Activated CD8-positive, alpha-beta memory T cell treated with anti-CD3 and anti-CD28 coated beads for 4 hours (primary cell): ENCODE measurements at regions not wholly inside any gene's neighbourhood (a gene's known extent, or its start where the extent isn't known, plus 50 kb on each side); places are given as distances from the start of the nearest gene placed in this dataset.

Experiments used
- DNase-seq, 2 donors: peaks; one replicate each; pipeline ENCODE4 v3.0.0-alpha.2; 2020; ENCODE audit warnings: low read depth in 2 of 2

DNA sequence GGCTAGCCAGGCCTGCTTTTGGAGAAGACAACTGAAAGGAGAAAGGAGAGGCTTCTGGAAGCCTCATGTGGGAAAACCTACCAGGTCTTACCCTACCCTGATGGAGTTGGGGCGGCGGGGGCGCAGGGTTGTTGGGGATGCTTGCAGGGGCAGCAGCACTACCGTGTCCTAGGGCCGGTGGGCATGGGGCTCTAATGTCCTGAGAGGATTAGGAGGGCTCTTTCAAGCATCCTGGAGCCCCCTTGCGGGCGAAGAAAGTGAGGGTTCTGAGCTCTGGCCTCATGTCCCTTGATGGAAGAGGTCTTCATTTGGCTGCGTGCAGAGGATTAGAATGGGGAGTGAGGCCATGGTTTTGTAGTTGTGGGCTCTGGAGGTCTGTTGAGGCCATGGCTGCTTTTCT lies 86.9 kb upstream of the PITX1 start:
- no peak for DNase-seq

DNA sequence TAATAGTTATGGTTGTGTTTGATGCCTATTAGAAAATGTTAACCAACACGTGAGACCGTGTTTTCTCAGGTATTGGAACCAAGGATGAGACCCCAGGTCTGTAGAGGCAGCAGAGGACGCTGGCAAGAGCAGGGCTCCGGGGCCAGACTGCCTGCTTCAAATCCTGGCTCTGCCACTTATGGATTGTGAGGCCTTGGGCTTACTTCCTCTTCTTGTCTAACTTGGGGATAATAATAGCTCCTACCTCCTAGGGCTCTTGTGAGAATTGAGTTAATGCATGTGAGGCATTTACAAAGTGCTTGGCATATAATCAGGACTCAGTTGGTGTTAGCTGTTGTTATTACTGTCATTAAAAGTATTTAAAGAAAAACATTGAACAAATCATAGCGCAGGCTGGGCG lies 85.5 kb upstream of the PITX1 start:
- DNase-seq: no peak

DNA sequence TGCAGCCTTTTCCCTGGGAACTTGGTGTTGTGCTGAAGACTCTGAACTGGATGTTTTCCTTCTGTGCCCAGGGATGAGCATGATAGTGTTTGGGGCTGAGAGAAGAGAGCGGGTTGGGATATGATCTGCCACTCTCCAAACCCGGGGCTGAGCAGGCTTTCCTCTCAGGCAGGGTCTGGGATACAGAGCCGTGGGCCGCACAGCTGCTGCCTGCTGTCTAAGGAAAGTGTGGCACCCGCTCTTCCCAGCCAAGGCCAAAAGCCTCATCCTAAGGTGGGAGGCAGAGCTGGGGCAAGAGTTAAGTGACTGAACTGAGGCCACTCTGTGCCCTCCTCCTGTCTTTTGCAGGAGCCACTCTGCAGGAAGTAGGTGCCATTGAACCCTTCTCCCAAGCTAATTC lies 83.6 kb upstream of the PITX1 start:
- no peak for DNase-seq

DNA sequence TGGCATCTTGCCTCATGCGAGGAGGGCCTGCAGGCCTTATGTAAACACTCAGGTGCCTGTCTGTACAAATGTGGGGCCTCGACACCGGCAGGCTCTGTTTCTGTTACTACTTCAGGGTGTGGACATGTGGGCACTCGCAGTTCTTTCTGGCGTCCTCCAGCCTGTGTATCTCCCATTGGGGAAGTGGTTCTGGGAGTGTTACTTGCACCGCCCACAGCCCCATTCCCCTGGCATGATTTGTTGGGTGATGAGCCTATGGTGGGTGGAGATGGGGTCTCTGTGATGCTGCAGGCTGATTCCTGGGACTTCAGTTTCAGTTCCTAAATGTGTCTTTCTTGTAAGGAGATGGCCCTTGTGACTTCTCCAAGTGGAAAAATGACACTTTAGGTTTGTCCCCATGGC lies 82.1 kb upstream of the PITX1 start:
- DNase-seq: no peak

DNA sequence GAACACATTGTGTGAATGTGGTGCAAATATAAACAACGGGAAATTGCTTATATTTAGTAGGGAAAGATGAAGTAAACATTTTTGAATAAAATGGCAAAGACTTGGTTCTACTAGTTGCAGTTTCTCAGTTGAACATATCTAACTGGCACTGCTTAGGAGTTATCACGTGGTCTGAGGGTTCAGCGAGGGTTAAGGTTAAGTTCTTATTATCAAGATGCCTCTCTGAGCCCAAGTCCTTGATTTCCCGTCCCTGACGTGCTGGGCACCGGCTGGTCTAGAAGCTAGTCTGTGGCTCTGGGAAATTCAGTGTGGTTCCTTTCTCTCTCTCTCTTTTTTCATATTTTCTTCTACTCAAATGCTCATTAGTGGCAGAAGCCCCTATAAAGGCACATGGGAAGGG lies 81.6 kb upstream of the PITX1 start:
- no peak for DNase-seq

DNA sequence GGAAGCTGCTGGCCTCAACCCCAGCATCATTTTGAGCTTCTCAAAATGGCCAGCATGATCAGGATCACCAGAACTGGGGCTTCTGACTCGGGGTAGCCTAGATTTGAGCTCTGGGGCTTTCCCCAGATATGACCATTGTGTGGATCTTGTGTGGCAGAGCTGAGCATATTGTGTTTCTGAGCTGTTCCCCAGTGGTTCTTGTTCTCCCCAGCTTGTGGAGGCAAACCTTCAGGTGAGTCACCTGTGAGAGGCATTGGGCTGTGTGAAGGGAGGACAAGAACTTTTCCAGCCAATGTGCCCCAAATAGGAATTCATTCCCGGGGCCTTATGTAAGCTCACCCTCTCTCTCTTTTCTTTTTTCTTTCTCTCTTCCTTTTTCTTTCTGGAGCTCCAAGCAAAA lies 80.7 kb upstream of the PITX1 start:
- DNase-seq: no peak

DNA sequence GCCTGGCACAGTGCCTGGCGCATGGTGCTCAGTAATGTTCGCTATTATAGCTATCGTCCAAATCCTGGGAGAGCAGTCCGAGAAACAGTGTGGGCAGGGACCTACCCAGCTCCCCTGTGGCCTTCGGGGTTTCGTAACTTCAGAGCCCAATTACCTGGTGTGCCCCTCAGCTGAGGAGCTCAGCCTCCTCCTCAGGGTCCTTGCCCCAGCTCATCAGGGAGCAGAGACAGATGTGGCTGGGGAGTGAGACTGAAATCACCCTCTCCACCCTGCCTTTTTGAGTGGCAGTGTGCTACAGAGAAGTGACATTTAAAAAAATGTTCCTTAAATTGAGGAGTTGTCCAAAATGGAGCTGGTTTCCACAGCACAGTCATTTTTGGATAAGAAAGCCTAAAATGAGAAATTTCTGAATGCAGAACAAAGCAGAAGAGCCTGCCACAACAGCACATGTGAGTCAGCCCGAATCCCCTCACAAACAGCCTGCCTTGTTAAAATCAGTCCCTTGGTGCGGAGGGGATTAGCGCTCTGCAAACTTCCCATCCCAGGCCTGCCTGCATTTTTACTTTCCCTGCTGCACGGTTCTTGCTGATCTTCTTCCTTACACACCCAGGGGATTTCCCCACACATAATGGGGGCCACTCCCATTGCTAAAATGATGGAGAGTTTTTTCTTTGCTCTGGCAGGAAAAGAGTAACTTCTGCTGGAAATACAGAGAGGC lies 78.1 kb upstream of the PITX1 start:
- no peak for DNase-seq

DNA sequence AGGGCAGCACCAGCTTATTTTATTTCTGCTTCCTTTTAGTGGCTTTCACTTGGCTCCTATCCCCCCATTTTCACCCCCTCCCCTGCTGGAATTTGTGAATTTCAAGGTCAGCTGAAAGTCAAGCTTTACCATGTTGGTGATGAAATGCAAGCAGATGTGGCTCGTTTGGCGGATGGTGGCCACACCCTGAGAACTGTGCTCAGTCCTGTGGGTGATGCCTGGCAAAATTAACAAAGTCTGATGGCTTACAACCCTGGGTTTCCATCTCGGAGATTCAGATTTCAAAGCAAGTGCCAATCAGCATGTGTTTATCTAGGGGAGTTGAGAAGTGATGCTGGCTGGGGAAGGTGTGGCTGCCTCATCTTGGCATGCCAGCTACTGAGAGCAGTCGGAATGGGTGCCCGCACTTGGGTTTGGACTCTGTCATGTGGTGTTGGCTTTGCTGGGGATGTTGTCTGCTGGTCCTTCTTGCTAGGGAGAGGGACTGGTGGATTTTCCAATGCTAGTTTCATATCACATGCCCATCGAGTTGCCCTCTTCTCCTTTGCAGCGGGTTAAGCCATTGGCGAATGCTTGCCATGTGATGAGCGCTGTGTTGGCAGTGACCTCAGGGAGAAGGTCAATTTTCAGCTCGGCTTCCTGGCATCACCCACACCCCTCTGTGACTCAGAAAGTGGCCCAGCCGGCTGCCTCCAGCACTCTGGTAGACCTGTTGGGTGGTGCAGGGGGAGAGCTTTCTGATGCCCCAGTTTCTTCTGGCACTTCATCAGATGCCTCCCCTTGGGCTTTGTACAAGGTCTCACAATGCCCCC lies 77.0 kb upstream of the PITX1 start:
- DNase-seq: no peak

DNA sequence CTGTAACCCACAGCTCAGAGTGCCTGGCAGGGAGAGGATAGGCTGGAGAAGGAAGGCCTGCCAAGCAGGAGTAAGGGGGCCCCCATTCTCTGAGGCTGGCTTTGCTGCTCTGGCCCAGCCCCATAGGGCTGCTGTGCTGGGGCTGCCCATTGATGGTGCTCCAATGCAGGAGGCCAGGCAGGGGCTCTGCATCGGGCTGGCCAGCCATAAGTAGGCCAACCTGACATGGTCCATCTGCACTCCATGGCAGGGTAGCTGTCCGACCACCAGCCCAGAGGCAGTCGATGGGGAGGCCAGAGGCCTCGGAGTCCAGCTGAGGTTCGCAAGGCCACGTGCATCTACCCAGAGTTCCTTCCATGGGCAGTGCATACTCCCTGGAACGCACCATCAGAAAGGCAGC lies 75.0 kb upstream of the PITX1 start:
- DNase-seq: no peak

DNA sequence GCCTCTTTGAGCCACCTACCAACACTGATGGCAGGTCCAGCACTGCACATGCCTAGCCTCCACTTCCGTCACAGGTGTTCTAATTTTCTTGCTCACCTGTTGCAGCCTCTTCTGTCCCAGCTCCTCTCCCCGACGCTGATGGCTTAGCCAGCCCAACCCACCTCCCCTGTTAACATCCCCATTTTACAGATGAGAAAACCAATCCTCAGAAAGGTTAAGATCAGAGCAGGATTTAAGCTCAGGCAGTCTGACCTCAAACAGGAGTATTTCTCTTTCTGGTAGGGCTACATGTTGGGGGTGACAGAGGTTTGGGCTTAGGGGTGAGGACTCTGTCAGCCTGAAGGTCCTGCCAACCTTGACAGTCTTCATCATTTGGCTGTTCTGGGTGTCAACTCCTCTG lies 74.5 kb upstream of the PITX1 start:
- DNase-seq: no peak

DNA sequence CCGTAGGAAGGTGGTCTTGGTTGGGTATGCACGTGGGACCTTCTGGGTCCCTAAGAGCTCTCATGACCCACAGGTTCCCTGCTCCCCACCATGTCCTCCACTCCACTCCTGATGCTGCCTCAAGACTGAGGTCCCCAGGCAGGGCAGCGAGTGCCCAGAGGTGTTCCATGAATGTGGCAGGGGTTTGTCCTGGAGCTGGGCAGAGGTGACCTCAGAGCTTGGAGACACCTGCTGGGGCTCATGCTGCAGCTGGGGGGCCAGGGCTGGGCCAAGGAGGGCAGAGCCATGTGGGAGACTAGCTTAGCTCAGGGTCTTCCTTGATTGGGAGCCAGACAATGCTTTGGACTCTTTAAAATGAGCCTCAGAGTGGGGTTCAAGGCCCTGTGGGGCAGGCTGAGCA lies 74.0 kb upstream of the PITX1 start:
- no peak for DNase-seq

DNA sequence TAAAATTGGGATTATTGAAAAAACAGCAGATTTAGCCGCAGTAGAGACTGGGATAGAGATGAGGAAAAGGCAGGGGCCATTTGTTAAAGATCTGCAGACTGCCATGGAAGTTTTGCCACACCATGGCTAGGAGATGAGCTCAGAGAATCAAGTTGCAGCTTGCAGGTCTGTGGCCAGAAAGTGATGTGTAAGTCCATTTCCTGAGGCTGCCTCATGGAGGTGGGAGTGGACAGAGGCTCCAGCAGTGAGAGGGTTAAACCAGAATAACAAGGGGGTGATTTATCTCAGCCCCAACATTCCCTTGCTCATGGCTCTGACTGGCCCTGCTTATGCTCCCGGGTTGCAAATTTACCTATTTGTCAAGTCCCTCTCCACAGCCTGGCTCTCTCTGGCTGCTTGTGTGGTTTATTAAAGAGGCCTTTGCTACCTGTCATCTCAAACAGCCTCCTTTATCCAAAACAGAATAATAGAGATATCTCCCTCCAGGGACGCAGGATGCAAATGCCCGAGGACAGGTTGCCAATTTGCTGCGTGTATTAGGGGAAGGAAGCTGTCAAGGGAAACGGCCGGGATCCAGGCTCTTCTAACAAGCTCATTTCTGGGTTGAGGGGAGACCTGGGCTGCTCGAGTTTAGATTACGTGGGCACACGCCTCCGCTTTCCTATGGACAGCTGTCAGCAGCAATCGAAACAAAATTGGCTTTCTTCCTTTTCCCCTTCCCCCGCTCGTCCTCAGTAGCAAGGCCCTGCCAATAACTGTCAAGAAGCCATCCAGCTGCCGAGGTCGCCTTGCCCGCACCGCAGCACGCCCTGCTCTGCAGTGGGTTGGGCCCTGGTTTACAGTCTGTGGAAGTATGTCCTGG lies 72.8 kb upstream of the PITX1 start:
- no peak for DNase-seq

DNA sequence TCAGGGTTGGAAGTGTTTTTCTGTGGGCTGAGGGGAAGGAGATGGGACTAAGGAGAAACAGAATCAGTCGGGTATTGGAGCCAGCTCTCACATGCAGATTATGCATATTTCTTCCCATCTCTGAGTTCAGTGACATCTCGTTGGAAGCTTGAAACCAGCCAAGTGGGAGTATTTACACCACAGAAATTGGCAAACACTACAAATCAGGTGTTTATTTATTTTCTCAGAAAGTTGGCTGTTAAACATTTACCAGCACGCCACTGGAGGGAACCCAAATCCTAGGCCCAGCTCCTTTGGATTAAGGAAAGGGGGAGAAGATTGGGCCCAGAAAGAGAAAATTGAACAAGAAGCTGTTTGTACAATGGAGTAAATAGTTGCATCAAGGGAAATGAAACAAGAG lies 72.1 kb upstream of the PITX1 start:
- no peak for DNase-seq

DNA sequence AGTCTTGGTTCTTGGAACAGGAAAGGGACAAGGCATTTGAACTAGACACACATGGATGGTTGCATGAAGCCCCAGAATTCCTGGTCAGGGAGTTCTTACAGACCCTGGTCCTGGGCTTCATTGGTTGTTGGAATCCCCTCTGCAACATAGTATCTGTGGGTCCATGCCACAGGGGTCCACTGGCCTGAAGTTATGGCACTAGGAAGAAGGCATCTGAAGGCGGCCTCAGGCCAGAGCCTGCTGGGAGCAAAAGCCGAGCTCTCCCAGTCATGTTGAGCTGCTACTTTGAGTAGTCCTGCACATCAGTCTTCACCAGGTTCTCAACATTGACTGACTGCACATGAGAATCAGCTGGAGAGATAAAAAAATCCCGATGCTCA lies 71.1 kb upstream of the PITX1 start:
- no peak for DNase-seq

DNA sequence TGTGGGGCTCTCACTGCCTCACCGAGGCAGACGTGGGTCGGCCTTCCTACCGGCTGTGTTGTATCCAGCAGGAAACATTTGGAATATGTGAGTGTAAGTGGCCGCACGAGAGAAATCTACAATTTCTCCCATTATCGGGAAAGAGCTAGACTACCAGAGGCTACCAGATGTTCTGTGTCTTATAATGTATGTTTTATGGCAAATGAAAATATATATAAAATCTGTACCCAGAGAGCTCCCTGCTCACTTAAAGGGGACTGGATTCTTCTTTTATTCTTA lies 69.5 kb upstream of the PITX1 start:
- no peak for DNase-seq

DNA sequence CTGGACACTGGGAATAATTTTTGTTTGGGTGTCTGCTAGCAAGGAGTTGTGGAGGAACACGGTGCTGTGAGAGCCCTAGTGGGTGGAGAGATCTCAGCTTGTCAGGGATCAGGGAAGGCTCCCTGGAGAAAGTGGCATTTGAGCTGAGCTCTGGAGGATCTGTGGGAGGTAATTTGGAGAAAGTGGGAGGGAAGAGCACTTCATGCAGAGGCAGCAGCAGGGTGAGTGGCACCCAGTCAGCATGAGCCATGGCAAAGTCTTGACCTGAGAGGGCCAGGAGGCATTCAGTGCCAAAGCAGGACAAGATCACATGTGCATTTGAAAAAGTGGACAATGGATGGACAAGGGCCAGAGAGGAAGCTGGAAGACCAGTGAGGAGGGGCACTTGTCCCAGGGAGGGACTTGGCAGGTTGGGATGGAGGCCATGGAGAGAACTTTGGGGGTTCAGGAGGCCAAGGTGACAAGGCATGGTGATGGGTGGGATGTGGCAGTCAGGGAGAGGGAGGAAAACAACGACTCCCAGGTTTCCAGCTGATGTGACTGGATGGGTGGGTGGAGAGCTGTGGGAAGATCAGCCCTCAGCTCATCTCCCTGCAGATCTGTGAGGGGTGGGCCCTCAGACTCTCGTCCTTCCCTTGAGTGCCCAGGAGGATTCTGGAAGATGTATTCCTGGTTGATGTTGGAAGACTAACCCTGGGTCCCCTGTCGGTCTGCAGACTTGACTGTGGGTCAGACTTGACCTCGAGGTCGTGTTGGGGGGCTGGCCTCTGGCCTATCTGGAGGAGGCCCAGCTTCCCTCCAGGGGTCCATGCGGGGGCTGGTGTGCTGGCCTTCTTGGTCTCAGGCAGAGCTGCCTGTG lies 68.9 kb upstream of the PITX1 start:
- no peak for DNase-seq

DNA sequence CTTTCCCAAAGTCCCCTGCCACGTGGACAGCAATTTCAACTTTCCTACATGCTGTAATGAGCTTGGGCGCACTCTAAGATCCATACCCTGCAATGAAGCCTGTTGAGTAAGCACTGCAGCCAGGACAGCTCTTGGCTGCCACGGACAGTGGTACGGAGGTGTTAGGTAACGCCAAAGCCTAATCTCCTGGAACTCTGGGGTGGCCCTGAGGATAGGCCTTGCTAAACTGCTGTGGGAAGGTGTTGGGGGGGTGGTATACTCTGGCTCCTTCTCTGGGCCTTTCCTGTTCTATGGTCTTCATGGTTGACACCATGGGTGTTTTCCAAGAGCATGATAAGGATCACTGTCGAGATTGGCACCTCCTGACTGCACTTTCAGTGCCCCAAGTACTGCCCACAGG lies 66.4 kb upstream of the PITX1 start:
- DNase-seq: no peak

DNA sequence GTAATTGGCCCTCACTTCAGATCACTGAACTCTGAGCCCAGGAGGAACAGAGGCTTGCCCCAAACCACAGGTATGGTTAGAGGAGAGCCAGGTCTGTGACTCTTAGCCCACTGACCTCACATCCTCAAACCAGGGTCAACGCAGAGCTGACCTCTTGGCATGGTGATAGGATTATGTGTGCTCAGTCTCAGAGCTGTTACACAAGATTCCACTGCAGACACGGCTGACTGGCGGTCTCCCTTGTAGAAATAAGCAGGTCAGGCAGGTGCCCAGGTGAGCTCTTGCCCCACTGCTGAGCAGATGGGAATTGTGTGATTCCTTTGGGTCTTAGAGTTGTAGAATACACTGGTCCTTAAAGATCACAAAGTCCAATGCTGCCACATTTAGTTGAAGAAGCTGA lies 66.0 kb upstream of the PITX1 start:
- DNase-seq: no peak

DNA sequence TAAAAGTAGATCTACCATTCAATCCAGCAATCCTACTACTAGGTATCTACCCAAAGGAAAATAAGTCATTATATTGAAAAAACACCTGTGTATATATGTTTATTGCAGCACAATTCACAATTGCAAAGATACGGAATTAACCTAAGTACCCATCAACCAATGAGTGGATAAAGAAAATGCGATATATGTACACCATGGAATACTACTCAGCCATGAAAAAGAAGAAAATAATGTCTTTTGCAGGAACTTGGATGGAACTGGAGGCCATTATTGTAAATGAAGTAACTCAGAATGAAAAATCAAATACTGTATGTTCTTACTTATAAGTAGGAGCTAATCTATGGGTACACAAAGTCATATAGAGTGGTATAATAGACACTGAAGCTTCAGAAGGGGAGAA lies 63.4 kb upstream of the PITX1 start:
- DNase-seq: no peak

DNA sequence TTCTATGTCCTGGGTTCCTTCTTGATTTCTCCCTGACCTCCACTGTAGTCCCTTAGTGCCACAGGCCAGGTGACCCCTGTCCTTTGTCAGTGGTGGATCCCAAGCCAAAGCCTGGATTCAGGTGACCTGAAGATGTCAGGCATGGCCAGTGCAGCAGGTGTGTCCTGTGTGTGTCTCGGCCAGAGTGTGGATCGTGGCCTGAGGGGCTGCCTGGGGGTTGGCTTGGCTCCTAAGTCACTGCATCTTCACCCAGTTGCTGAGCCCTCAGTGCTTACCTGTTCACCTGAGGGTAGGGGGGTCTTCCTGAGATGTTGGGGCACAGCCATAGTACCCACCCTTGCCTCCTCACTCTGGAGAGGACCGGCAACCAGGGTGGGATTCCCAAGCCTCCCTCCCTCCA lies 61.8 kb upstream of the PITX1 start:
- DNase-seq: no peak

DNA sequence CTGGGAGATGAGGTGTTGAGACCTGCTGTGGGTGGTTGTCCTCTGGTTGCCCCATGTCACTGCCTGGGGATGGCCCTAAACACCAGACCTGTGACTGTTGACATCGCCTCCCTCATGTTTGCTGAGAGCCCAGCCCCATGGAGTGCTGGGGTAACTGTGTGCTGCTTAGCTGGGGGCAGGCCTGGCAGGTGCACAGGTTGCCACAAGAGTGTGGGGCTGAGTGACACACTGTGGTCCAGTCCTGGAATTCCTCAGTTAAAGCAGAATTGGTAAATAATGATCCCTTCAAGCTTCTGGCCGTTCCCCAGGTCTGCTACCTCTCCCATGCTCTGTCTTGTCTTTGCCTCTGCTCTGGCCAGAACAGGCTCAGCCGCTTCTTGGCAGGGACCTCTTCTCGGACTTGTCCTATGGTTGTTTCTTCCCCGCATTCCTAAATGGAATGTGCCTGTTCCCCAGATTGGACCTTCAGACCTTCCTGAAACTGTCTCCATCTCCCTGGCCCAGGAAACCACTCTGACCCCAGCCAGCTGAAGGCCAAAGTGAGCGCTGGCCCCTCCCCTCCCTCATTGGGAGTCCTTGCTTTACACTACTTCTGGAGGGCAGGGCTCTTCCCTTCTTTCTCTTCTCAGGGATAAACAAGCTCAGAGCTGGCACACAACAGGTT lies 61.2 kb upstream of the PITX1 start:
- no peak for DNase-seq
